ENCODE measurements at regions not wholly inside any gene's neighbourhood (a gene's known extent, or its start where the extent isn't known, plus 50 kb on each side); places are given as distances from the start of the nearest gene placed in this dataset.

GRCh38 chr7:52017802-52018679, 701.4 kb upstream of the COBL start:
- peak overlapping the region; percentile 34 for H3K9ac ChIP-seq (ENCODE audit: low read length)

GRCh38 chr7:52009181-52009580, 692.6 kb upstream of the COBL start:
- H3K27ac ChIP-seq (ENCODE audit: low read depth, low read length): no peak overlapping the region
- no peaks in the 10 kb centered on the region for H3K36me3 ChIP-seq (ENCODE audit: control insufficient read depth, insufficient read depth, low read length)
- no peaks in the 10 kb centered on the region for H3K27me3 ChIP-seq (ENCODE audit: control insufficient read depth, insufficient read depth, low read length)

More at GRCh38 chr7:52017802-52018679, 701.4 kb upstream of the COBL start:
- Histone ChIP-seq H3K4me1 (ENCODE audit: control insufficient read depth, insufficient read depth, low read length) (peaks cover 8% of the 10 kb centered on the region; the same call in 1 of the 2 replicates), H3K27ac (ENCODE audit: low read depth, low read length) (peak overlapping the region; percentile 6; the same call in 1 of the 2 replicates), H3K36me3 (ENCODE audit: control insufficient read depth, insufficient read depth, low read length) (no peaks in the 10 kb centered on the region), H3K27me3 (ENCODE audit: control insufficient read depth, insufficient read depth, low read length) (no peaks in the 10 kb centered on the region), H3K4me3 (ENCODE audit: low read depth, low read length) (peak overlapping the region; percentile 2; the same call in 1 of the 2 replicates), H3K9me3 (ENCODE audit: control insufficient read depth, insufficient read depth, low read depth, low read length) (no peaks in the 10 kb centered on the region)

DNA sequence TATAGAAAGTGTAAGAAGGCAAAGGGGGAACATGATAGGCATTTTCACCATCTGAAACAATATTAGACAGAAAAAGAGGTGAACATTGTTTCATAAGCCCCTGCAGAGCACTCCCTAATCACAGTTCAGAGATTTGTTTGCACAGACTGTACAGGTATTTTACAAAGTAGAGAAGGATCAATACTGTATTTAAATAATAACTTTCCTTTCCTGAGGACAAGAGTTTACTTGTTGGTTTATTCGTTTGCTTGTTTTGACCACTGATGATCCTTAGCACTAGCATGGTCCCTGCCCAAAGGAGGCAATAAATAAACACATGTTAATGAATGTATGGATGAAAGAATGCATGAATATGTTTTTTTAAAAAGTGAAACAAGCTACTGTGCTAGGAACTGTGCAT, 690.1 kb upstream of the COBL start:
- H3K9ac ChIP-seq (ENCODE audit: low read length): no peak overlapping the region
- H3K9me3 ChIP-seq (ENCODE audit: control insufficient read depth, insufficient read depth, low read depth, low read length): no peaks in the 10 kb centered on the region
- no peaks in the 10 kb centered on the region for H3K27me3 ChIP-seq (ENCODE audit: control insufficient read depth, insufficient read depth, low read length)

More at GRCh38 chr7:52009181-52009580, 692.6 kb upstream of the COBL start:
- Histone ChIP-seq H3K4me3 (ENCODE audit: low read depth, low read length) (no peak overlapping the region), H3K9me3 (ENCODE audit: control insufficient read depth, insufficient read depth, low read depth, low read length) (no peaks in the 10 kb centered on the region), H3K4me1 (ENCODE audit: control insufficient read depth, insufficient read depth, low read length) (0 out of 2 replicates have a peak, but pooled peaks cover 8% of the 10 kb centered on the region), H3K9ac (ENCODE audit: low read length) (no peak overlapping the region)

DNA sequence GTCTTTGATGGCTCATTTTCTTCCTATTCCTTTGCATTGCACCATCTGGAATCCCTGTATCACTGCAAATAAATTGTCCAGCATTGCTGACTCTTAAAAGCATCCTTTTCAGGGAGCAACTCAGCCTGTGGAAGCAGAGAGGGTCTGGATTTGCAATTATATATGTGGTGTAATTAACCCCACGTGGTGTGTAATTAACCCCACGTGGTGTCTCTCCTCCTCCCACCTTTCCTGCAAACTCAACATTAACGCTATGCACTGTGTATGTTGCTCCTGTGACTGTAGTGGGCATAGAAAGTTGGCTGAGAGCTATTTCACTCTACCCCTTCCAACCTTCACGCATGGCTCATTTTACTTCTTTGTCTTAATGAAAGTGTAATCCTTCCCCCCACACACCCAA, 689.0 kb upstream of the COBL start:
- H3K36me3 ChIP-seq (ENCODE audit: control insufficient read depth, insufficient read depth, low read length): no peaks in the 10 kb centered on the region
- H3K9me3 ChIP-seq (ENCODE audit: control insufficient read depth, insufficient read depth, low read depth, low read length): no peaks in the 10 kb centered on the region
- no peaks in the 10 kb centered on the region for H3K27me3 ChIP-seq (ENCODE audit: control insufficient read depth, insufficient read depth, low read length)
- H3K27ac ChIP-seq (ENCODE audit: low read depth, low read length): no peak overlapping the region
- H3K4me1 ChIP-seq (ENCODE audit: control insufficient read depth, insufficient read depth, low read length): 0 out of 2 replicates have a peak, but pooled peaks cover 8% of the 10 kb centered on the region
- H3K4me3 ChIP-seq (ENCODE audit: low read depth, low read length): no peak overlapping the region
- no peak overlapping the region for H3K9ac ChIP-seq (ENCODE audit: low read length)

More for the DNA sequence above, 690.1 kb upstream of the COBL start:
- Histone ChIP-seq H3K4me1 (ENCODE audit: control insufficient read depth, insufficient read depth, low read length) (0 out of 2 replicates have a peak, but pooled peaks cover 8% of the 10 kb centered on the region), H3K27ac (ENCODE audit: low read depth, low read length) (no peak overlapping the region), H3K36me3 (ENCODE audit: control insufficient read depth, insufficient read depth, low read length) (no peaks in the 10 kb centered on the region), H3K4me3 (ENCODE audit: low read depth, low read length) (no peak overlapping the region)

DNA sequence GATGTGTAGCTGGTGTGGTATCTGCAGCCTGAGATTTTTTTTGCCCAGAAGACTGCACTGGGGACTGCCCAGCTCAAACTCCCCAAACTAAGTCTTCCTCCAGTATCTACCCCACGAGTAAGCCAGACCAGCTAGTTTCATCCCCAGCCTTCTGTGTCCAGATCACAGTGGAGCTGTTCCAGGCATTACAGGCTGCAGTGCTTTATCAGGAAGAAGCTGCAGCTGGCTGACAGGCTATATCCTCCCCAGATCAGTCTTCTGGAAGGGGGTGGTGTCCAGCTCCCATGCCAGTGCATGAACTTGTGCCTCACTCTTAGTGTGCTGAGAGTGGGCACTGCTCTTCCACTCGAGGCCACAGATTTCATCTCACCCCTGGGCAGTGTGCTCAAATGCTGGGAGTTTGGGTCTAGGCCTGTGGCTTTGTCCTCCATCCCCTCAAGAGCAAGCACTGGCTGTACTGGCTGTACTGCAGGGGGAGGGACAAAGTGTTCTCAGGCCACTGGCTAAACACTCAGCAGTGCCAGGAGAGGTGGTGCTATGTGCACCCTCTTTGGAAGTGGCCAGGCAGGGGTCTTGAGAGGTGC, 679.1 kb upstream of the COBL start:
- Histone ChIP-seq H3K36me3 (ENCODE audit: control insufficient read depth, insufficient read depth, low read length) (no peaks in the 10 kb centered on the region), H3K4me3 (ENCODE audit: low read depth, low read length) (no peak overlapping the region), H3K27ac (ENCODE audit: low read depth, low read length) (no peak overlapping the region), H3K4me1 (ENCODE audit: control insufficient read depth, insufficient read depth, low read length) (no peaks in the 10 kb centered on the region), H3K27me3 (ENCODE audit: control insufficient read depth, insufficient read depth, low read length) (no peaks in the 10 kb centered on the region), H3K9ac (ENCODE audit: low read length) (no peak overlapping the region), H3K9me3 (ENCODE audit: control insufficient read depth, insufficient read depth, low read depth, low read length) (peaks cover 5% of the 10 kb centered on the region; the same call in 1 of the 2 replicates)

GRCh38 chr7:51982653-51983052, 666.0 kb upstream of the COBL start:
- Histone ChIP-seq H3K9ac (ENCODE audit: low read length) (no peak overlapping the region), H3K27me3 (ENCODE audit: control insufficient read depth, insufficient read depth, low read length) (no peaks in the 10 kb centered on the region), H3K36me3 (ENCODE audit: control insufficient read depth, insufficient read depth, low read length) (no peaks in the 10 kb centered on the region), H3K4me3 (ENCODE audit: low read depth, low read length) (no peak overlapping the region), H3K27ac (ENCODE audit: low read depth, low read length) (no peak overlapping the region), H3K4me1 (ENCODE audit: control insufficient read depth, insufficient read depth, low read length) (peaks cover 6% of the 10 kb centered on the region), H3K9me3 (ENCODE audit: control insufficient read depth, insufficient read depth, low read depth, low read length) (no peaks in the 10 kb centered on the region)

DNA sequence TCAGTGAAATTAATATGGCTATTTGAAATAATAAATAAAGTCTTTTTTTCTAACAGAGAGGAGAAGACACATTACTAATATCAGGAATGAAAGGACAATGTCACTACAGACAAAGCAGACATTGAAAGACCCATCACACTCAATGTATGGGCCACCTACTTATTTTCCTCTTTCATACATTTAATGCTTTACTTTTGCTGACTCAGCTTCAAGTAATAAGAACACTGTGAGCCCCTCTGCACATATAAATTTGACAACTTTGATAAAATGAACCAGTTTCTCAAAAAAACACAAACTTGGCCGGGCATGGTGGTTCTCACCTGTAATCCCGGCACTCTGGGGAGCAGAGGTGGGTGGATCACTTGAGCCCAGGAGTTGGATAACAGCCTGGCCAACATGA, 664.2 kb upstream of the COBL start:
- no peaks in the 10 kb centered on the region for H3K9me3 ChIP-seq (ENCODE audit: control insufficient read depth, insufficient read depth, low read depth, low read length)
- no peak overlapping the region for H3K9ac ChIP-seq (ENCODE audit: low read length)
- H3K36me3 ChIP-seq (ENCODE audit: control insufficient read depth, insufficient read depth, low read length): no peaks in the 10 kb centered on the region
- no peaks in the 10 kb centered on the region for H3K27me3 ChIP-seq (ENCODE audit: control insufficient read depth, insufficient read depth, low read length)
- H3K4me1 ChIP-seq (ENCODE audit: control insufficient read depth, insufficient read depth, low read length): peaks cover 6% of the 10 kb centered on the region
- H3K27ac ChIP-seq (ENCODE audit: low read depth, low read length): no peak overlapping the region
- no peak overlapping the region for H3K4me3 ChIP-seq (ENCODE audit: low read depth, low read length)

DNA sequence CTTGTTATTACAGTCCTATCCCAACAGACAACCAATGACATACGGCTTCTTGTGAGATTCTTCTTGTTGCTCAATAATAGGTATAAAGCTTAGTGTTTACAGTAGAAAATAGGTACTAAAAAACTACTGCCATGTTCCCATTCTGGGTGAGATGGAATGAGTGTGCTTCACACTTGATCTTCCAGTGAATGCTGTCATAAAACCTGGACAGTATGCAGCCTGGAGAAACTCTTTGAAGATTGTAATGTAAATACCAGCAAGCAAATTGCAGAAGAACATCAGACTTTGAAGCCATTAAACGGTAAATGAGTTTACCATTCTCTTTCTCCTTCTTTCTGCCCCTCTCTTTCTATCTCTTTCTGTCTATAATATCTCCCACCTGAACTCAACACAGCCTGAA, 663.7 kb upstream of the COBL start:
- Histone ChIP-seq H3K9me3 (ENCODE audit: control insufficient read depth, insufficient read depth, low read depth, low read length) (no peaks in the 10 kb centered on the region), H3K27ac (ENCODE audit: low read depth, low read length) (no peak overlapping the region), H3K4me3 (ENCODE audit: low read depth, low read length) (no peak overlapping the region), H3K4me1 (ENCODE audit: control insufficient read depth, insufficient read depth, low read length) (peaks cover 6% of the 10 kb centered on the region), H3K36me3 (ENCODE audit: control insufficient read depth, insufficient read depth, low read length) (no peaks in the 10 kb centered on the region), H3K9ac (ENCODE audit: low read length) (no peak overlapping the region), H3K27me3 (ENCODE audit: control insufficient read depth, insufficient read depth, low read length) (no peaks in the 10 kb centered on the region)

GRCh38 chr7:51977913-51978312, 661.3 kb upstream of the COBL start:
- Histone ChIP-seq H3K4me1 (ENCODE audit: control insufficient read depth, insufficient read depth, low read length) (peaks cover 7% of the 10 kb centered on the region), H3K27me3 (ENCODE audit: control insufficient read depth, insufficient read depth, low read length) (no peaks in the 10 kb centered on the region), H3K9me3 (ENCODE audit: control insufficient read depth, insufficient read depth, low read depth, low read length) (no peaks in the 10 kb centered on the region), H3K9ac (ENCODE audit: low read length) (no peak overlapping the region), H3K4me3 (ENCODE audit: low read depth, low read length) (no peak overlapping the region), H3K27ac (ENCODE audit: low read depth, low read length) (no peak overlapping the region), H3K36me3 (ENCODE audit: control insufficient read depth, insufficient read depth, low read length) (no peaks in the 10 kb centered on the region)

- Histone ChIP-seq H3K27me3 (ENCODE audit: control insufficient read depth, insufficient read depth, low read length) (no peaks in the 10 kb centered on the region; the same call in 1 of the 2 replicates), H3K27ac (ENCODE audit: low read depth, low read length) (no peak overlapping the region), H3K9me3 (ENCODE audit: control insufficient read depth, insufficient read depth, low read depth, low read length) (no peaks in the 10 kb centered on the region), H3K9ac (ENCODE audit: low read length) (no peak overlapping the region), H3K4me1 (ENCODE audit: control insufficient read depth, insufficient read depth, low read length) (0 out of 2 replicates have a peak, but pooled peaks cover 2% of the 10 kb centered on the region), H3K4me3 (ENCODE audit: low read depth, low read length) (no peak overlapping the region), H3K36me3 (ENCODE audit: control insufficient read depth, insufficient read depth, low read length) (no peaks in the 10 kb centered on the region)
Observed at GRCh38 chr7:51973939-51974338, 657.3 kb upstream of the COBL start.

DNA sequence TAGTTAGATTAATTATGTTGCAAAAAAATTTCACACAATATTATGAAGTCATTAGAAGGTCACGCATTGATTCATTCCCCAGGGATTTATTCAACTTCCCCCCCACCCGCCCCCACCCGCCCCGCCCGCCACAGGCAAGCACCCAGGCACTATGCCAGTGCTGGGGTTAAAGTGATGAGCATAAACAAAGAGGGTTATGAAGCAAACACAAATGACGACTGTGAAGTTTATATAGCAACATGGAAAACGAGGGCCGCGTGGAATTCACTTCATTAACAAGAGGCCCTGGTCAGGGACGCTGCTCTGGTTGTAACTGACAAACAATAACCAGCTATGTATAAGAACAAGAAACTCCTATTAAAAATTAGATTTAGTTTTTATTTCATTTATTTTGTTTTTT, 656.5 kb upstream of the COBL start:
- no peaks in the 10 kb centered on the region for H3K9me3 ChIP-seq (ENCODE audit: control insufficient read depth, insufficient read depth, low read depth, low read length)
- no peak overlapping the region for H3K4me3 ChIP-seq (ENCODE audit: low read depth, low read length)
- H3K36me3 ChIP-seq (ENCODE audit: control insufficient read depth, insufficient read depth, low read length): no peaks in the 10 kb centered on the region
- no peak overlapping the region for H3K9ac ChIP-seq (ENCODE audit: low read length)
- 0 out of 2 replicates have a peak, but pooled peaks cover 2% of the 10 kb centered on the region for H3K4me1 ChIP-seq (ENCODE audit: control insufficient read depth, insufficient read depth, low read length)
- no peak overlapping the region for H3K27ac ChIP-seq (ENCODE audit: low read depth, low read length)
- H3K27me3 ChIP-seq (ENCODE audit: control insufficient read depth, insufficient read depth, low read length): no peaks in the 10 kb centered on the region; the same call in 1 of the 2 replicates
